ENCODE measurements at regions not wholly inside any gene's neighbourhood (a gene's known extent, or its start where the extent isn't known, plus 50 kb on each side); places are given as distances from the start of the nearest gene placed in this dataset.

DNA sequence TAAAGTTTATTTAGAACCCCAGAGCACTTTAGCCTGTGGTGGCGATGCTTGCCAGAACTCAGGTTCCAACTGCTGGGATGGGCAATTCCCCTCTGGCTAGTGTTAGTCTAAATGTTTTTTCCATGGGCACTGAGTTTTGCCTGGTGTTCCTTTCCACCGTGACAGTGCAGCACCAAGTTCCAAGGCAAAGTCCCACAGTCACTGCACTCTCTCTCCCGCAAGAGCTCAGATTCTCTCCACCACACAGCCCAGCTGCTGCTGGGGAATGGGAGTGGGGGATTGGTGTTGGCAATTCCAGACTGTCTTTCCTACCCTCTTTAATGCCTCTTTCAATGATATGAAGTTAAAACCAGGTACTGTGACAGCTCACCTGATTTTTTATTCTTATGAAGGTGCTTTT is 247.6 kb downstream of the ALDH8A1 start:
- TF ChIP-seq, protein P1, sequence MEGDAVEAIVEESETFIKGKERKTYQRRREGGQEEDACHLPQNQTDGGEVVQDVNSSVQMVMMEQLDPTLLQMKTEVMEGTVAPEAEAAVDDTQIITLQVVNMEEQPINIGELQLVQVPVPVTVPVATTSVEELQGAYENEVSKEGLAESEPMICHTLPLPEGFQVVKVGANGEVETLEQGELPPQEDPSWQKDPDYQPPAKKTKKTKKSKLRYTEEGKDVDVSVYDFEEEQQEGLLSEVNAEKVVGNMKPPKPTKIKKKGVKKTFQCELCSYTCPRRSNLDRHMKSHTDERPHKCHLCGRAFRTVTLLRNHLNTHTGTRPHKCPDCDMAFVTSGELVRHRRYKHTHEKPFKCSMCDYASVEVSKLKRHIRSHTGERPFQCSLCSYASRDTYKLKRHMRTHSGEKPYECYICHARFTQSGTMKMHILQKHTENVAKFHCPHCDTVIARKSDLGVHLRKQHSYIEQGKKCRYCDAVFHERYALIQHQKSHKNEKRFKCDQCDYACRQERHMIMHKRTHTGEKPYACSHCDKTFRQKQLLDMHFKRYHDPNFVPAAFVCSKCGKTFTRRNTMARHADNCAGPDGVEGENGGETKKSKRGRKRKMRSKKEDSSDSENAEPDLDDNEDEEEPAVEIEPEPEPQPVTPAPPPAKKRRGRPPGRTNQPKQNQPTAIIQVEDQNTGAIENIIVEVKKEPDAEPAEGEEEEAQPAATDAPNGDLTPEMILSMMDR (IDR thresholded peaks at IDR 0.05): no peak
- no peak for TF ChIP-seq POLR2A (IDR thresholded peaks at IDR 0.05)
- no peak for TF ChIP-seq POLR2AphosphoS5 (IDR thresholded peaks at IDR 0.05)
